NCI-H2107 treated with DMSO at 0.1 percent for 48 hours (cell line): ENCODE measurements at regions not wholly inside any gene's neighbourhood (a gene's known extent, or its start where the extent isn't known, plus 50 kb on each side); places are given as distances from the start of the nearest gene placed in this dataset.
A peak's percentile ranks its signal among the peaks of the same experiment; 100 is the strongest.

ENCODE experiments used
- DNase-seq: peaks from one replicate; lab custom pipeline; 2025; ENCODE audit not compliant: unreplicated experiment; lab: John Stamatoyannopoulos, UW

- DNase-seq, result peak; percentile 38
These were observed 1273.9 kb upstream of the MAP3K7 start for GRCh38 chr6:91860541-91861335.

DNA sequence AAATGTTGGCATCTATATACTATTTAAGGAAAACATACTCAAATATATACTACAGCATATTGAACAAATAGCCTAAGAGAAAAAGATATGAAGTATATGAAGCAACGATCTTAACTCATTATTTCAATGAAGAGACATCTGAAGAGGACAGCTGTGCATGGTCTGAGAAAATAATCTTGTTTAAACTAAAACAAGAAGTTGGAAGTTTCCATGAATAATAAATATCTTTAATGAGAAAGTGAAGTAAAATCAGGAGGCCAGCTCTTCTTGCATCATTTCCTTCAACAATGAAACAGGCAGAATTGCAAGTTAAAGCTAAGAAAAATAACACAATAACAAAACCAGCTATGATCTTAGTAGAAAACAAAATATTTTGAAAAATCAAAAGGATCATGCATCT, 1265.4 kb upstream of the MAP3K7 start:
- DNase-seq, result no peak

DNA sequence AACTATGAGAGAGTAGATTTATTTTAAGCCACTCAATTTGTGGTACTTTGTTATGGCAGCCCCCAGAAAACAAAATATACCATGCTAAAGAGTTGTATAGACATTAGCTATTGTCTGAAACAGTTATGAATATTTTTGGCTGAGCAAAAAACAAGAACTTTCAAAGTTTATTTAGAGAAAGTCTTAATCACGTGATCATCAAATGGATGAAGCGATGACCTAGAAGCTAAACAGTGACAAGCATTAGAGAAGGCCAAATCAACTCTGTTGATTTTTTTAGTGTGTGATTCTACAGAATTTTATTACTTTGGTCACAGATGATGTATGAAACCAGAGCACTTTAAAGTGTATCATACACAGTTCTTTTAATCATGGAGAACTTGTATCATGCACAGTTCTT, 1247.9 kb upstream of the MAP3K7 start:
- DNase-seq, result no peak

- DNase-seq, result no peak
These were observed 1240.3 kb upstream of the MAP3K7 start for GRCh38 chr6:91827151-91827550.

DNA sequence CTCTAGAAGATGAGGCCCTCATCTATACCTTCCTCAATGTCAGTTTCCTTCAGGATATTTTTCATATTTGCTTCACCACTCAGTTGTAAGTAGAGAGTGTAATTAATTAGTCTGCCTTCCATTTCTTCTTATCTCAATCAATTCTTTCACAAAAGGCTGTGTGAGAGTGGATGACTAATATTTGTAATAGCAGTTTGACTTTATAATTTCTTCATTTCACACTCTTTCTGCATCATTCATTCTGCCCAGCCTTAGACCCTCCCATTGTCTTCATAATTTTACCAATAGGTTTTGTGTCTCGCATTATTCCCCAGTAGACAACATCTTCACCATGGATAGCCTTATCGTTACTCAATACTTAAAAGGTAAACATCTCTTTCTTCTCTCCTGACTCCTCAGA, 1239.3 kb upstream of the MAP3K7 start:
- no peak for DNase-seq

DNA sequence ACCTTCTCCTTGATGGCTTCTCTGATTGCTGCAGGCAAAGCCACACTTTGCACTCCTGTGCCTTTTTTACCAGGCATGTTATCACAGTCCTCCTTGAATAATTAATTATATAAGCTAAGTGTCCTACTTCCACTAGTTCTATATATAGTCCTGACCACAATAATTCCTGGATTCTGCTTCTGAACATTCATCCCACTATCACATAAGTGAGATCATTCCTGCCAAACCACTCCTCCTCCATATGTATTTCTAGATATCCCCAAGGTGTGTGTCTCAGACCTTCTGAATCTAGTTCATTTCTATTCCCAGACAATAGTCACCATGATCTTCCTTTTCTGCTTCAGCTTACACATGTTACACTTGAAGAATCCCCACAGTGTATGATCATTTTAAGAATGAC, 1237.5 kb upstream of the MAP3K7 start:
- DNase-seq, result no peak

DNA sequence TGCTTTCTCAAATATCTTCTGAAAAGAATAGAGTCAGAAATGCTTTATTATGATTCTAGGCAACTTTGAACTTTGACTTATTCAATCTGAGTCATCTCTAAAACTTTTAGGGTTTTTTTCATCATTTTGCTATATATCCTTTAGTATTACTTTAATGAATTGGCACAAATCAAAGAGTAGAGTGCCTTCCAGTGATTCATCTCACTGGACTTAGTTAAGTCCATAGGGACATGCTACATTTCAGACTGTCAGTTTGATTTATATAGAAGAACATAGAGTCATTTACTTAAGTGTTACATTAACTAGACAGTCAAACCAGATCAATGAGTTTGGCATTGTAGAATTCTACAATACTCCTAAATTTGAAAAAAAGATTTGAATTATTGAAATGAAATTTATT, 1235.7 kb upstream of the MAP3K7 start:
- DNase-seq, result no peak

GRCh38 chr6:91816335-91816734, 1229.5 kb upstream of the MAP3K7 start:
- no peak for DNase-seq

DNA sequence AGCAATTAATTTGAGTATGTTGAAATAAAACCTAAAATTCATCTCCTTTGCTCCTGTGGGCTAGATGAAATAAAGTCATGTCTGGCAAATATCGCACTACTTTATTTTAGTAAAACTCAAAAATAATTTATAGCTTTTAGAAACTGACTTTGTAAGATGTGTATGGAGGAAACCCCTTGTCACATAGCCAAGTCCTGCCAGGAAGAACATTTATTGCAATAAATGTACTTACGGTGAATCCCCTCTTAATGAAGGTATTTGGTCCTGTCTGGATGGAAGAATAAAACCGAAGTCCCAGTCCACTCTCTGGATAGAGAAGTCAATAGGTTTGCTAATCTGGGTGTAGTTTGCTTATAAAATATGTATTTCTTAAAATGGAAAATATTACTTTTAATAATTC, 1226.8 kb upstream of the MAP3K7 start:
- no peak for DNase-seq

DNA sequence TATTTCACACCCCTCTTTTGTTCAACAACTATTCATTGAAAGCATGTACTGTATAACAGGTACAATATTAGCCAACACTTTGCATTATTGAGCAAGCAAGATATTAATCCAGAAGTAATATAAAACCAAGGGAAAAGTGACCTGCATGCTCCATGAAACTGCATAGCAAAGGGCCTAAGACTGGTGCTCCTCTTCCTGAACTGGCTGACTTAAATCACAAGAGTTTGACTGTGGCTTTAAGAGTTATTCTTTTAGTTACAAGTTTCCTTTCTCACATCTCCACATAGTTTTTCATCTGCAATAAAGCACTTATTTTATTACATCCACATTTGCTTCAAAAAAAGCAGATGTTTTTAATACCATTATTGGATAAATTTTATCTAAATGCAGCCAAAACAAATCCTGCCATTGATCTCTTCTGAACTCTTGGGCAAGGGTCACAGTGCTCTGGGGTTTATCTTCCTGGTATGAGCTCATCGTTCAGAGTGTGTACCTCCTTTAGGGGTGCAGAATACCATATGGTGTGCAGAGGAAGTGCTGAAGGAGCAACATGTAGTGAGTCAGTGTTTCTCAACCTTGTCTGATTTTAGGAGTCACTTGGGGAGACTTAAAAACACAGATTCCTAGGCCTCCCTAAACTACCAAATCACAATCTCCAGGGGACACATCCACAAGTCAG, 1225.9 kb upstream of the MAP3K7 start:
- no peak for DNase-seq

DNA sequence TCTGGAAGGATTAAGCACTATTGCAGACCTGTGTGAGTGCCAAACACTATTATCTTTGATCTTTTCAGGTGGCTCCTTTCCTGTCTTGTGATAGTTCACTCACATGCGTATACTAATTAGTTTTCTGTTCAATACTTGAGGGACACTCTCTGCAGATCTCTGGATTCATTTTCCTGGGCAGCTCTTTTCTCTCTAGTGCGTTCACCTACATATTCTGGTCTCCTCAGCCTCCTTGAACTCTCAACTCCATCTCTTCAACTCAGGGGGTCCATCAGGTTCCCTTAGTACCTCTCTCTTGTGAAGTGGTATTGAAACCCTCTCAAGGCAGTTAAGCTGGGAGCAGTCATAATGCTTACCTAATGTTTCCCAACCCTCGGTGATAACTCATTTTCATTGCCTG, 1218.1 kb upstream of the MAP3K7 start:
- no peak for DNase-seq

GRCh38 chr6:91802431-91802830, 1215.6 kb upstream of the MAP3K7 start:
- no peak for DNase-seq

GRCh38 chr6:91796603-91797002, 1209.7 kb upstream of the MAP3K7 start:
- no peak for DNase-seq

GRCh38 chr6:91788501-91788900, 1201.6 kb upstream of the MAP3K7 start:
- DNase-seq, result no peak

GRCh38 chr6:91786474-91787184, 1199.8 kb upstream of the MAP3K7 start:
- DNase-seq, result no peak

- DNase-seq, result peak; percentile 7
These were observed 1195.9 kb upstream of the MAP3K7 start for GRCh38 chr6:91782802-91783201.

GRCh38 chr6:91781946-91782345, 1195.1 kb upstream of the MAP3K7 start:
- DNase-seq, result no peak

DNA sequence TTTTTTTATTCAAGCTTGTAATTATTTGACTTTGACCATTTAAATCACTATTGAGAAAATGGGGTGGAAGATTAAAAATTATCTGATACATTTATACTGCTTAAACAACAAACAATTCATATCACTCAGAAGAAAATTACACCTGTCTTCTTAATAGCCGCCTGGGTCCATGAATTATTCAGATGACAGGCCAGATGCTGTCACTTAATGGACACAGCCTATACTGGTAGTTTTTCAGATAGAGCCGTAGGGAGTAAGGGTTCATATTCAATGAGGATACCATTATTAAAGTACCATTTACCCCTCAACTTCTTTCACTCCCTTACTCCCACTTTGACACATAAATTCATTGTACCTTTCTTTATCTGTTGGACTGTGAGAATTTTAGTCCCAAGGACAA, 1193.4 kb upstream of the MAP3K7 start:
- DNase-seq, result no peak

DNA sequence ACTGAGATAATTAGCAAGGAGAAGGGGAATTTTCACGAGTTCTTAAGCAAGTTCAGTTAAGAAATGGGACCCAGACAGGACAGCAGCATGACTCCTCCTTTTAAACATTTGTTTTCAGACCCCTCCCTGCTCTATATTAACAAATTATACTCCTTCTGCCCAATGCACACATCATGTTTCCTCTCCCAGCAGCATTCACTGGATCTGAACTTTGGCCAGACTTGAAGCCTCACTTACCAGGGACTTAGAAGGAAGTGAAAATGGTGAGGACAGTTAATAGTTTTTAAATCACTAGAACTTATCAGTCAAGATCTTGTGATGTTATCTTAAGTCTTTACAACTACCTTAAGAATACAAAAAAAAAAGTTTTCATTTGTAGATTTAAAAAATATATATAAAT, 1174.7 kb upstream of the MAP3K7 start:
- no peak for DNase-seq

DNA sequence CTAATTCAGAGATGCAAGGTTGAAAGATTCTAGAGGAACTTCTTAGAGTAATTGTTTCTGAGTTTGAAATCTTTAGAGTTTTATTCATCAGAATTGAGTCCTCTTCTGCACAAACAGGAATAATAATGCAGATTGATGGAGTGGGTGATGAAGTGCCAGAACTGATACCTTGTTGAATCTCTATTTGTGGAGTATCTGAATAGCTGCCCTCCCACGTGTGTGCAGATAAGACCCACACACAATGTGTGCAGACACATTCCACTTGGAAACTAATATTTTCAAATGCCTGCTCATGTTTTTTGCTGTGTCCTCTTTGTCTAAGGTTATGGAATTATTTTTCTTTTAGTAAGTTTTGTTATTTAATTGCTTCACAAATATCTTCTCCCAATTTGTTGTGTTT, 1167.8 kb upstream of the MAP3K7 start:
- DNase-seq, result no peak

DNA sequence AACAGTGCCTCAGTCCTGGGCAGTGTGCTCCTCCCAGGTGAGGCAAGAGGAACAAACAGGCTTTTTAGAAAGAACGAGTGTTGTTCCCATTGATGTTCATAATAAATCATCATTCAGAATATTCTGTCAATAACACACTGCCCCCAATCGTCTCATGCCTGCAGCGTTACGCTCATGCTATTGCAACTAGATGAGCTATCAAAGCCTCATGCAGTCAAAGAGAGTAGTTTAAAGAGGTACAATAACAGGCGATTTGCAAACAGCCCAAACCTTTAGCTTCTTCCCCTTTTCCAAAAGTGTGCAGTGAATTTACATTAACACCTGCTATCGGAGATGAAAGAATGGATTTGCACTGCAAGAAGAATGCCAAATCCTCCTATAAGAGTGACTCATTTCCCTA, 1164.7 kb upstream of the MAP3K7 start:
- no peak for DNase-seq

DNA sequence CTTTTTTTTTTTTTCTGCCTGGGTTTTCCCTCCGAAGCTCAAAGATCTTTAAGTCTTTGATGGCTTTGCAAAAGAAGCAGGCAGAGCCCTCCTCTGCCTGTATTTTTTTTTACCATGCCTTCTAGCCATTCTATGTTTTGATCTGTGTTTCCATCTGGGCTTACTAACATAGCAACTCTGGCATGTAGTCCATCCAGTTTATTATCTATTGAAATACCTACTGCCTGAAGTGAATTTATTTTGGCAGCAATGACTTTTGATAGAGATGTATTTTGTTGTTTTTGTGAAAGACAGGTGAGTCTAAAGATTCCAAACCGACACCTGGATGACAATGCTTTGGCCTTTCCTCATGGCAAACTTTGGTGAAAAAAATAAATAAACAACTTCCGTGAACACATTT, 1157.7 kb upstream of the MAP3K7 start:
- DNase-seq, result no peak
